AG04450 (cell line): ENCODE measurements at regions not wholly inside any gene's neighbourhood (a gene's known extent, or its start where the extent isn't known, plus 50 kb on each side); places are given as distances from the start of the nearest gene placed in this dataset.

Source experiments
- CTCF ChIA-PET: fragments of 300-600, 350-600 bp; formaldehyde crosslinking; extraction: SDS; loops from one replicate; lab custom pipeline; 2022; ENCODE audit warnings: antibody characterized with exemption, inconsistent platforms; lab: Charles Lee
- POLR2A ChIA-PET: fragments of 350-600 bp; formaldehyde crosslinking; extraction: SDS; loops from one replicate; lab custom pipeline; 2021; ENCODE audit warnings: antibody characterized with exemption, inconsistent platforms; lab: Yijun Ruan, JAX
- DNase-seq: peaks from one replicate; pipeline ENCODE4 v3.0.0-alpha.2; 2011; ENCODE audit warnings: low read depth, low spot score
- H3K27ac ChIP-seq: one replicate; pipeline ENCODE4 v1.5.1; 2012; ENCODE audit warnings: low read depth, low read length, control low read depth
- H3K27me3 ChIP-seq: one replicate; pipeline ENCODE4 v1.6.0; 2012; ENCODE audit warnings: low read length; ENCODE audit not compliant: control insufficient read depth, insufficient read depth
- H3K4me3 ChIP-seq: 2 replicates; pipeline ENCODE4 v1.5.1; 2011; ENCODE audit warnings: mild to moderate bottlenecking, low read depth, low read length, control low read depth
- H3K9me3 ChIP-seq: 2 replicates; pipeline ENCODE4 v1.5.1; 2012; ENCODE audit warnings: low read length; ENCODE audit not compliant: control insufficient read depth, insufficient read depth
- TF ChIP-seq, protein P1 (sequence below): IDR thresholded peaks from 2 replicates; pipeline ENCODE4 v1.5.1; 2011; ENCODE audit warnings: low read depth, low read length, control low read depth, inconsistent platforms

- CTCF ChIA-PET: no interaction called here
These were observed 595.1 kb downstream of the SNAPC1 start for GRCh38 chr14:62357362-62357761.

DNA sequence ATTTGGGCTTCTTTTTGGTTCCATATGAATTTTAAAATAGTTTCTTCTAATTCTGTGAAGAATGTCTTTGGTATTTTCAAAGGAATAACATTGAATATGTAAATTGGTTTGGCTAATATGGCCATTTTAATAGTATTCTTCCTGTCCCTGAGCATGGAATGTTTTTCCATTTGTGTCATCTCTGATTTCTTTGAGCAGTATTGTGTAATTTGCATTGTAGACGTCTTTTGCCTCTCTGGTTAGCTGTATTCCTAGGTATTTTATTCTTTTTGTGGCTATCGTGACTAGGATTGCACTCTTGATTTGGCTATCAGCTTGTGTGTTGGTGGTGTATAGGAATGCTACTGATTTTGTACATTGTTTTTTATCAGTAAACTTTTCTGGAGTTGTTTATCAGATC lies 601.9 kb downstream of the SNAPC1 start:
- H3K27ac ChIP-seq: no peak overlapping the region
- POLR2A ChIA-PET: no interaction called here

More at GRCh38 chr14:62357362-62357761, 595.1 kb downstream of the SNAPC1 start:
- Histone ChIP-seq H3K4me3 (no peak overlapping the region), H3K9me3 (no peaks in the 10 kb centered on the region), H3K27ac (no peak overlapping the region), H3K27me3 (no peaks in the 10 kb centered on the region)
- DNase-seq: no peak
- TF ChIP-seq, protein P1, sequence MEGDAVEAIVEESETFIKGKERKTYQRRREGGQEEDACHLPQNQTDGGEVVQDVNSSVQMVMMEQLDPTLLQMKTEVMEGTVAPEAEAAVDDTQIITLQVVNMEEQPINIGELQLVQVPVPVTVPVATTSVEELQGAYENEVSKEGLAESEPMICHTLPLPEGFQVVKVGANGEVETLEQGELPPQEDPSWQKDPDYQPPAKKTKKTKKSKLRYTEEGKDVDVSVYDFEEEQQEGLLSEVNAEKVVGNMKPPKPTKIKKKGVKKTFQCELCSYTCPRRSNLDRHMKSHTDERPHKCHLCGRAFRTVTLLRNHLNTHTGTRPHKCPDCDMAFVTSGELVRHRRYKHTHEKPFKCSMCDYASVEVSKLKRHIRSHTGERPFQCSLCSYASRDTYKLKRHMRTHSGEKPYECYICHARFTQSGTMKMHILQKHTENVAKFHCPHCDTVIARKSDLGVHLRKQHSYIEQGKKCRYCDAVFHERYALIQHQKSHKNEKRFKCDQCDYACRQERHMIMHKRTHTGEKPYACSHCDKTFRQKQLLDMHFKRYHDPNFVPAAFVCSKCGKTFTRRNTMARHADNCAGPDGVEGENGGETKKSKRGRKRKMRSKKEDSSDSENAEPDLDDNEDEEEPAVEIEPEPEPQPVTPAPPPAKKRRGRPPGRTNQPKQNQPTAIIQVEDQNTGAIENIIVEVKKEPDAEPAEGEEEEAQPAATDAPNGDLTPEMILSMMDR: no peak
- POLR2A ChIA-PET: no interaction called here

DNA sequence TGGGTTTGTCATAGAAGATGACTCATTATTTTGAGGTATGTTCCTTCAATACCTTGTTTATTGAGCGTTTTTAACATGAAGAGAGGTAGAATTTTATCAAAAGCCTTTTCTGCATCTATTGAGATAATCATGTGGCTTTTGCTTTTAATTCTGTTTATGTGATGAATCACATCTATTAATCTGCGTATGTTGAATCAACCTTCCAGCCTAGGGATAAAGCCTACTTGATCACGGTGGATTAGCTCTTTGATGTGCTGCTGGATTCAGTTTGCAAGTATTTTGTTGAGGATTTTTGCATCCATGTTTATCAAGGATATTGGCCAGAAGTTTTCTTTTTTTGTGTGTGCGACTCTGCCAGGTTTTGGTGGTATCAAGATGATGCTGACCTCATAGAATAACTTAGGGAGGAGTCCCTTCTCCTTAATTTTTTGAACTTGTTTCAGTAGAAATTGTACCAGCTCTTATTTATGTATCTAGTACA lies 602.6 kb downstream of the SNAPC1 start:
- Histone ChIP-seq H3K27me3 (no peaks in the 10 kb centered on the region), H3K9me3 (no peaks in the 10 kb centered on the region), H3K27ac (no peak overlapping the region), H3K4me3 (no peak overlapping the region)
- ChIA-PET POLR2A (no interaction called here), CTCF (no interaction called here)
- no peak for DNase-seq
- TF ChIP-seq, protein P1: no peak

More for the DNA sequence above, 601.9 kb downstream of the SNAPC1 start:
- CTCF ChIA-PET: no interaction called here
- no peak for DNase-seq
- TF ChIP-seq, protein P1: no peak
- no peaks in the 10 kb centered on the region for H3K27me3 ChIP-seq
- H3K4me3 ChIP-seq: no peak overlapping the region
- H3K9me3 ChIP-seq: no peaks in the 10 kb centered on the region

DNA sequence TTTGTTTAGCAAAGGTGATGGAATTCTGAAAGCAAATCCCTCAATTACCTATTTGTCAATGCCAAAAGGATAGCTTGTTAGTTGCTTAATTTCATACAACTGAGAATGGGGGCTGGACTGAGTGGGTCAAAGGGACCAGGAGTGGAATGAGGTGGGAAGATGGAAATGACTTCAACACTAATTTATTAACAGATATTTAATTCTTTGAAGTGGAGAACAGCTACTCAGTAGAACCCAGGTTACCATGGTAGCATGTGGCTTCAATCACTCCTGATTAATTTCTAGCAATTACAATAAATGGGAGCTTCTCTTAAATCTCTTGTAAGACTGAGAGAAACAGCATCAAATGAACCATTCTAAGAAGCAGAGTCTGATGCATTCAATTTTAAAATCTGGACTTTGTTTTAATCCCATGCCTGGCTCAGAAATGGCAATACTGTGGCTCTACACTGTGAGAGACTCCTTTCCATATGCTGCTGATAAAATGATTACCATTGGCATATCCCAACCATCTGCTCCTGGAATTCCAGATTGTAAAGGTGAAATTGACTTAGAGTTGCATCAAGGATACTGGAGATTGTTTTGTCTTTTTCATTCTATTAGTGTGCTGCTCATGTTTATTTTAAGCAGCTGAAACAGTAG lies 607.8 kb downstream of the SNAPC1 start:
- POLR2A ChIA-PET: no interaction called here
- H3K9me3 ChIP-seq: no peaks in the 10 kb centered on the region
- CTCF ChIA-PET: no interaction called here

DNA sequence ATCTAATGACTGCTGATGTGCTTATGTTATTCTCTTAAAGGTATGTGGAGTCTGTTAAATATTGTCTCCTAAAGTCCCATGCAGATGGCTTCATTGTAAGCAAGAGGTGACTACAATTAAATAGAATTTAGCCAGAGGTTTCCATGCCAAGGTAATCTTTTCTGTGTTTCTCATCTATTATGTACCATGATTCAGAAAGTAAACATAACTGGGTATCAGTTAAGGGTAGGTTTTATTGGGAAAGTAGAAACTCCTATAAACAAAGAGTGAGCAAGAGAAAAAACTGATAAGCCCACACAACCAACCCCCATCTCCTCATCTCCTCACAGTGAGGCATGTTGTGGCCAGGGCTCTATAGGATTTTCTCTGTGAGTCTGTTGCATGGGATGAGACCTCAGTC lies 611.7 kb downstream of the SNAPC1 start:
- Histone ChIP-seq H3K9me3 (no peaks in the 10 kb centered on the region), H3K27me3 (no peaks in the 10 kb centered on the region), H3K4me3 (no peak overlapping the region), H3K27ac (no peak overlapping the region)
- TF ChIP-seq, protein P1: no peak
- DNase-seq: no peak
- POLR2A ChIA-PET: no interaction called here
- CTCF ChIA-PET: no interaction called here

More for the DNA sequence above, 607.8 kb downstream of the SNAPC1 start:
- TF ChIP-seq, protein P1: no peak
- no peak overlapping the region for H3K27ac ChIP-seq
- H3K27me3 ChIP-seq: no peaks in the 10 kb centered on the region
- no peak overlapping the region for H3K4me3 ChIP-seq
- no peak for DNase-seq
